GM10266 (cell line): ENCODE measurements at regions not wholly inside any gene's neighbourhood (a gene's known extent, or its start where the extent isn't known, plus 50 kb on each side); places are given as distances from the start of the nearest gene placed in this dataset.

Experiments used
- DNase-seq: peaks from one replicate; pipeline ENCODE4 v3.0.0; 2012; ENCODE audit errors: extremely low spot score
- CTCF ChIP-seq: IDR thresholded peaks from 2 replicates; pipeline ENCODE4 v1.5.1; 2012; ENCODE audit warnings: mild to moderate bottlenecking, low read depth; ENCODE audit not compliant: control insufficient read depth, insufficient read depth; ENCODE audit errors: missing control alignments

- no peak for TF ChIP-seq CTCF
- no peak for DNase-seq
These were observed 260.0 kb downstream of the DHX35 start for GRCh38 chr20:39222101-39222500.

GRCh38 chr20:39216195-39216594 lies 254.1 kb downstream of the DHX35 start:
- DNase-seq = no peak
- no peak for TF ChIP-seq CTCF

GRCh38 chr20:39214828-39215227 lies 252.7 kb downstream of the DHX35 start:
- no peak for DNase-seq
- TF ChIP-seq CTCF = no peak

GRCh38 chr20:39213476-39214145 lies 251.5 kb downstream of the DHX35 start:
- TF ChIP-seq CTCF = no peak
- no peak for DNase-seq

- TF ChIP-seq CTCF = no peak
- no peak for DNase-seq
These were observed 249.1 kb downstream of the DHX35 start for GRCh38 chr20:39211060-39211748.

GRCh38 chr20:39210341-39211036 lies 248.3 kb downstream of the DHX35 start:
- DNase-seq = no peak
- TF ChIP-seq CTCF = no peak

- no peak for DNase-seq
- TF ChIP-seq CTCF = no peak
These were observed 244.9 kb downstream of the DHX35 start for GRCh38 chr20:39206899-39207564.
